HG03439 (cell line): ENCODE measurements at regions not wholly inside any gene's neighbourhood (a gene's known extent, or its start where the extent isn't known, plus 50 kb on each side); places are given as distances from the start of the nearest gene placed in this dataset.
"Not testable (repeated sequence)": the region's sequence is repeated elsewhere in the genome, so short reads cannot be mapped to it uniquely, and the experiment has no call there.

Source experiments
- ATAC-seq: cut with Tn5 transposase; IDR thresholded peaks from one replicate; pipeline ENCODE4 v1.9.1; 2021; ENCODE audit warnings: mild to moderate bottlenecking, moderate library complexity; ENCODE audit not compliant: unreplicated experiment

- ATAC-seq: no peak
Observed at GRCh38 chr17:71780596-71780995, 340.2 kb upstream of the SOX9 start.

- not testable (repeated sequence) for ATAC-seq
Observed at GRCh38 chr17:71782021-71782420, 338.8 kb upstream of the SOX9 start.

- no peak for ATAC-seq
Observed at GRCh38 chr17:71790791-71791190, 330.0 kb upstream of the SOX9 start.

- no peak for ATAC-seq
Observed at GRCh38 chr17:71791311-71791710, 329.5 kb upstream of the SOX9 start.

- ATAC-seq: no peak
Observed at GRCh38 chr17:71792966-71793365, 327.9 kb upstream of the SOX9 start.

GRCh38 chr17:71793518-71793917, 327.3 kb upstream of the SOX9 start:
- ATAC-seq: no peak

- ATAC-seq: no peak
Observed at GRCh38 chr17:71798701-71799100, 322.1 kb upstream of the SOX9 start.

GRCh38 chr17:71799657-71800056, 321.2 kb upstream of the SOX9 start:
- ATAC-seq: no peak

- no peak for ATAC-seq
Observed at GRCh38 chr17:71801301-71801700, 319.5 kb upstream of the SOX9 start.

GRCh38 chr17:71802663-71803062, 318.2 kb upstream of the SOX9 start:
- no peak for ATAC-seq

- ATAC-seq: no peak
Observed at GRCh38 chr17:71803656-71804284, 317.1 kb upstream of the SOX9 start.

GRCh38 chr17:71809537-71809936, 311.3 kb upstream of the SOX9 start:
- no peak for ATAC-seq

GRCh38 chr17:71813861-71814260, 307.0 kb upstream of the SOX9 start:
- ATAC-seq: not testable (repeated sequence)

- no peak for ATAC-seq
Observed at GRCh38 chr17:71821511-71821910, 299.3 kb upstream of the SOX9 start.

- no peak for ATAC-seq
Observed at GRCh38 chr17:71824671-71825070, 296.1 kb upstream of the SOX9 start.

- ATAC-seq: no peak
Observed at GRCh38 chr17:71825687-71826086, 295.1 kb upstream of the SOX9 start.

GRCh38 chr17:71828182-71828596, 292.6 kb upstream of the SOX9 start:
- no peak for ATAC-seq

GRCh38 chr17:71830866-71831265, 290.0 kb upstream of the SOX9 start:
- ATAC-seq: no peak

- no peak for ATAC-seq
Observed at GRCh38 chr17:71842986-71843385, 277.8 kb upstream of the SOX9 start.

GRCh38 chr17:71845337-71845736, 275.5 kb upstream of the SOX9 start:
- no peak for ATAC-seq

- ATAC-seq: no peak
Observed at GRCh38 chr17:71846561-71847110, 274.2 kb upstream of the SOX9 start.

GRCh38 chr17:71849783-71850768, 270.7 kb upstream of the SOX9 start:
- no peak for ATAC-seq
